ENCODE measurements at regions not wholly inside any gene's neighbourhood (a gene's known extent, or its start where the extent isn't known, plus 50 kb on each side); places are given as distances from the start of the nearest gene placed in this dataset.

DNA sequence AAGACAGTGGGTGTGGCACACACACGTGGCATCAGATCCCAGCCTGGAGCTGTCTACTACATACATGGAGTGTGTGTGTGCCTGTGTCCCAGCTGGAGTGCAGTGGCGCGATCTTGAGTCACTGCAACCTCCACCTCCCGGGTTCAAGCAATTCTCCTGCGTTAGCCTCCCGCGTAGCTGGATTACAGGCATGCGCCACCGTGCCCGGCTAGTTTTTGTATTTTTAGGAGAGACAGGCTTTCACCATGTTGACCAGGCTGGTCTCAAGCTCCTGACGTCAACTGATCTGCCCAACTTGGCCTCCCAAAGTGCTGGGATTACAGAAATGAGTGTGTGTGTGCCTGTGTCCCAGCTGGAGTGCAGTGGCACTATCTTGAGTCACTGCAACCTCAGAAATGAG is 108.8 kb downstream of the IL12A start:
- no peak overlapping the region for H4K91ac ChIP-seq (replicated peaks; ENCODE audit: insufficient read length, low read length)
- H2BK5ac ChIP-seq (ENCODE audit: low read depth, low read length): no peak overlapping the region
- H2BK120ac ChIP-seq (replicated peaks; ENCODE audit: low read depth, low read length): no peak overlapping the region
- no peaks in the 10 kb centered on the region for H3K36me3 ChIP-seq (ENCODE audit: control insufficient read depth in 2 of 4, insufficient read depth in 4 of 4, low read length in 3 of 4)
- no peak for DNase-seq (ENCODE audit: low read depth in 1 of 2, low spot score in 2 of 2)
- 95% methylated on average over 11 of the region's 11 CpGs; no CpG with 5 or more reads in 1 of the 2 experiments for WGBS, 2 experiments (ENCODE audit: extremely low coverage in 1 of 2, insufficient coverage in 1 of 2, insufficient read length in 1 of 2, insufficient replicate concordance in 2 of 2, low coverage in 1 of 2, low lambda C conversion rate in 2 of 2, missing lambda C conversion rate in 1 of 2)
- no peak for FAIRE-seq
- CTCF ChIA-PET (ENCODE audit: partially characterized antibody): interaction anchor here (1.0 to 2.1 kb wide), 2 partner anchors 11 to 51 kb away, joined by 3 to 7 read pairs; no protein-coding TSS in a partner anchor
- no peaks in the 10 kb centered on the region for H3K27me3 ChIP-seq (replicated peaks in 1 of 4; ENCODE audit: control insufficient read depth in 3 of 4, extremely low read depth in 1 of 4, insufficient read depth in 3 of 4, low read length in 3 of 4)
- H2BK20ac ChIP-seq (ENCODE audit: low read length): no peak overlapping the region
- no peak overlapping the region for H3K4me2 ChIP-seq (ENCODE audit: insufficient read depth in 1 of 2, low read depth in 2 of 2, low read length in 2 of 2)
- no peaks in the 10 kb centered on the region for H3K4me1 ChIP-seq (replicated peaks in 1 of 4; ENCODE audit: control insufficient read depth in 3 of 4, insufficient read depth in 4 of 4, low read length in 3 of 4)
- no peak overlapping the region for H3K4me3 ChIP-seq (ENCODE audit: extremely low read depth in 1 of 4, insufficient read depth in 2 of 4, low read depth in 3 of 4, low read length in 4 of 4)
- no peak overlapping the region for H3K14ac ChIP-seq (ENCODE audit: insufficient read length)
- no peak overlapping the region for H3K56ac ChIP-seq (replicated peaks; ENCODE audit: insufficient read length, low read depth, low read length)
- POLR2A ChIA-PET (ENCODE audit: partially characterized antibody): no interaction called here
- H2AK5ac ChIP-seq (ENCODE audit: low read depth, low read length): no peak overlapping the region
- H3K9me3 ChIP-seq (ENCODE audit: insufficient read depth in 2 of 2, low read depth in 1 of 2, low read length in 1 of 2): no peaks in the 10 kb centered on the region
- H2BK15ac ChIP-seq (ENCODE audit: low read length): no peak overlapping the region
- H3K18ac ChIP-seq (ENCODE audit: extremely low read depth, low read length): no peak overlapping the region
- no peak overlapping the region for H3K9ac ChIP-seq (replicated peaks in 1 of 4; ENCODE audit: extremely low read depth in 1 of 4, low read depth in 3 of 4, low read length in 3 of 4)
- no peaks in the 10 kb centered on the region for H3K79me1 ChIP-seq (ENCODE audit: low read depth, low read length)
- H3K27ac ChIP-seq (ENCODE audit: low read depth, low read length): no peak overlapping the region
- no peak overlapping the region for H3K23ac ChIP-seq (ENCODE audit: insufficient read length)
- no peak overlapping the region for H2BK12ac ChIP-seq (ENCODE audit: low read depth, low read length)
- H2AFZ ChIP-seq (ENCODE audit: low read length): no peak overlapping the region
- H4K20me1 ChIP-seq (replicated peaks in 1 of 2; ENCODE audit: control insufficient read depth in 1 of 2, insufficient read depth in 2 of 2, low read length in 2 of 2): no peaks in the 10 kb centered on the region
- no peaks in the 10 kb centered on the region for H3K23me2 ChIP-seq (ENCODE audit: low read depth, low read length)
- no peak overlapping the region for H4K8ac ChIP-seq (ENCODE audit: extremely low read depth, insufficient read depth, low read length)
- H3K79me2 ChIP-seq (ENCODE audit: control insufficient read depth in 1 of 2, insufficient read depth in 2 of 2, low read length in 2 of 2): no peaks in the 10 kb centered on the region
- H3K4ac ChIP-seq (replicated peaks; ENCODE audit: insufficient read length, low read depth, low read length): no peak overlapping the region
- H4K5ac ChIP-seq (ENCODE audit: insufficient read length, low read depth, low read length): no peak overlapping the region
- TF ChIP-seq JUND (IDR thresholded peaks at IDR 0.05; ENCODE audit: low read length): no peak
- no peak for TF ChIP-seq CEBPB (IDR thresholded peaks at IDR 0.05; ENCODE audit: low read depth, low read length)
- TF ChIP-seq POU5F1 (IDR thresholded peaks at IDR 0.05; ENCODE audit: low read depth, low read length): no peak
- no peak for TF ChIP-seq SIRT6 (IDR thresholded peaks at IDR 0.05; ENCODE audit: low read length)
- TF ChIP-seq SIN3A (conservative IDR thresholded peaks at IDR 0.05 in 1 of 2, IDR thresholded peaks at IDR 0.05 in 1 of 2; ENCODE audit: low read depth in 1 of 2, low read length in 2 of 2): no peak
- TF ChIP-seq SP2 (IDR thresholded peaks at IDR 0.05; ENCODE audit: low read length): no peak
- no peak for TF ChIP-seq CREB1 (IDR thresholded peaks at IDR 0.05)
- no peak for TF ChIP-seq YY1 (IDR thresholded peaks at IDR 0.05; ENCODE audit: low read depth, low read length)
- TF ChIP-seq SAP30 (IDR thresholded peaks at IDR 0.05; ENCODE audit: insufficient read depth, insufficient replicate concordance, low read length): no peak

Data from H1 (cell line).